K562 (cell line): ENCODE measurements at regions not wholly inside any gene's neighbourhood (a gene's known extent, or its start where the extent isn't known, plus 50 kb on each side); places are given as distances from the start of the nearest gene placed in this dataset.

Experiments
- ATAC-seq: fragments of 200-7000 bp; cut with Tn5 transposase; 3 replicates; pipeline ENCODE4 v1.9.1; 2020; ENCODE audit warnings: moderate library complexity
- BruUV-seq: library from RNA; stranded (reverse); fragments of 400-500 nt; replicated peaks from 2 replicates; lab custom pipeline; 2021; lab: Mats Ljungman, UMichigan
- CTCF ChIA-PET: fragments of 300-600 bp; formaldehyde crosslinking; extraction: SDS; loops from one replicate; lab custom pipeline; 2021; ENCODE audit warnings: low intra/inter-chr PET ratio; lab: Yijun Ruan, JAX
- POLR2A ChIA-PET: fragments of 300-600, 350-650 bp; sonication (Branson Sonifier 250); formaldehyde crosslinking; extraction: SDS; loops from one replicate; lab custom pipeline; 2021; ENCODE audit warnings: antibody characterized with exemption, inconsistent platforms; lab: Yijun Ruan, JAX
- DNase-seq, 4 experiments: peaks; one replicate each; pipeline versions ENCODE4 v3.0.0 to v3.0.0-alpha.2; 2011 to 2018; ENCODE audit warnings: low spot score in 3 of 4, mixed read lengths in 3 of 4; ENCODE audit errors: extremely low read depth in 1 of 4
- FAIRE-seq: peaks from 2 replicates; lab custom pipeline; 2011; peaks lifted over from hg19 to GRCh38; lab: Jason Lieb, UNC
- H2AFZ ChIP-seq: 2 replicates; pipeline ENCODE4 v1.6.0; 2011; ENCODE audit warnings: low read depth, low read length, control low read depth, inconsistent platforms
- H3K27ac ChIP-seq: fragments of 200-600 bp; 3 replicates; pipeline ENCODE4 v1.8.0; 2011; ENCODE audit warnings: low read depth, mild to moderate bottlenecking, control low read depth, inconsistent platforms, low read length, moderate library complexity, mixed read lengths; ENCODE audit errors: extremely low read depth
- H3K27me3 ChIP-seq, 2 experiments: fragments of 300-600 bp in 1 of 2; 2 replicates in 1 of 2; 3 replicates in 1 of 2; pipeline versions ENCODE4 v1.6.0 to v1.8.0; 2011; ENCODE audit warnings: inconsistent platforms in 2 of 2, low read length in 2 of 2, mild to moderate bottlenecking in 1 of 2, mixed read lengths in 1 of 2, moderate library complexity in 1 of 2; ENCODE audit not compliant: control insufficient read depth in 2 of 2, insufficient read depth in 2 of 2
- H3K36me3 ChIP-seq: fragments of 300-600 bp; 3 replicates; pipeline ENCODE4 v1.8.0; 2011; ENCODE audit warnings: mild to moderate bottlenecking, low read length, inconsistent platforms; ENCODE audit not compliant: control insufficient read depth, insufficient read depth
- H3K4me1 ChIP-seq, 2 experiments: fragments of 200-600 bp in 1 of 2; replicated peaks in 1 of 2; 2 replicates in 1 of 2; 3 replicates in 1 of 2; pipeline versions ENCODE4 v1.5.1 to v1.8.0; 2011; ENCODE audit warnings: inconsistent platforms in 2 of 2, low read length in 2 of 2, mild to moderate bottlenecking in 1 of 2, mixed read lengths in 1 of 2, moderate library complexity in 1 of 2; ENCODE audit not compliant: control insufficient read depth in 2 of 2, insufficient read depth in 2 of 2
- H3K4me2 ChIP-seq: 2 replicates; pipeline ENCODE4 v1.6.1; 2011; ENCODE audit warnings: low read length, control low read depth, inconsistent platforms, mixed read lengths; ENCODE audit not compliant: insufficient read depth
- H3K4me3 ChIP-seq: fragments of 200-600 bp; sonication (generic), shearing (Covaris generic); 2 replicates; pipeline ENCODE4 v1.5.1; 2016; ENCODE audit warnings: control low read depth, inconsistent platforms
- H3K79me2 ChIP-seq: fragments of 200-600 bp; 3 replicates; pipeline ENCODE4 v1.8.0; 2011; ENCODE audit warnings: low read length, inconsistent platforms; ENCODE audit not compliant: control insufficient read depth, insufficient read depth
- H3K9ac ChIP-seq, 2 experiments: 2 replicates each; pipeline versions ENCODE4 v1.6.0 to v1.6.1; 2011; ENCODE audit warnings: low read depth in 2 of 2, low read length in 2 of 2, control low read depth in 1 of 2, inconsistent platforms in 1 of 2, mild to moderate bottlenecking in 1 of 2, mixed read lengths in 1 of 2; ENCODE audit not compliant: insufficient read depth in 1 of 2
- H3K9me1 ChIP-seq: one replicate; pipeline ENCODE4 v1.6.0; 2011; ENCODE audit warnings: inconsistent platforms, mild to moderate bottlenecking, low read length, moderate library complexity; ENCODE audit not compliant: control insufficient read depth, insufficient read depth
- H3K9me3 ChIP-seq: replicated peaks from 2 replicates; pipeline ENCODE4 v1.5.1; 2011; ENCODE audit warnings: low read depth, low read length, inconsistent platforms; ENCODE audit not compliant: control insufficient read depth, insufficient read depth
- H4K20me1 ChIP-seq: replicated peaks from 2 replicates; pipeline ENCODE4 v1.6.1; 2011; ENCODE audit warnings: low read length, inconsistent platforms, mixed read lengths; ENCODE audit not compliant: control insufficient read depth, insufficient read depth
- ATF1 ChIP-seq, 2 experiments: fragments of 450-650 bp in 1 of 2; IDR thresholded peaks; 2 replicates each; pipeline ENCODE4 v1.6.1; 2016; ENCODE audit warnings: missing compliant biosample characterization in 1 of 2, missing genetic modification characterization in 1 of 2
- E2F3 ChIP-seq: fragments of 250-450 bp; sonication (Bioruptor Pico); IDR thresholded peaks from 2 replicates; pipeline ENCODE4 v1.4.0; 2020; ENCODE audit warnings: mild to moderate bottlenecking
- ELK1 ChIP-seq: sonication (generic); formaldehyde crosslinking; IDR thresholded peaks from 2 replicates; pipeline ENCODE4 v1.8.1; 2022; ENCODE audit warnings: missing genetic modification reagents
- FOXK1 ChIP-seq: sonication (generic); formaldehyde crosslinking; IDR thresholded peaks from 2 replicates; pipeline ENCODE4 v1.8.0; 2022; ENCODE audit warnings: missing genetic modification reagents, mild to moderate bottlenecking, borderline replicate concordance
- GABPA ChIP-seq: fragments of 200-800 bp; sonication (Bioruptor generic); conservative IDR thresholded peaks from 2 replicates; pipeline ENCODE4 v1.6.1; 2016; ENCODE audit warnings: low read depth, missing genetic modification characterization, missing compliant biosample characterization
- HNRNPK ChIP-seq: fragments of 200-400 bp; formaldehyde crosslinking; IDR thresholded peaks from one replicate; pipeline ENCODE4 v1.6.1; 2018; ENCODE audit warnings: mild to moderate bottlenecking, low read depth, low read length; ENCODE audit not compliant: poor library complexity, severe bottlenecking
- MAFF ChIP-seq: IDR thresholded peaks from 2 replicates; pipeline ENCODE4 v1.6.1; 2012; ENCODE audit warnings: low read length, improper control_type of control experiment
- MECOM ChIP-seq: fragments of 250-450 bp; sonication (Bioruptor Pico); IDR thresholded peaks from 2 replicates; pipeline ENCODE4 v1.8.0; 2022; ENCODE audit warnings: inconsistent platforms
- MEF2A ChIP-seq: IDR thresholded peaks from 2 replicates; pipeline ENCODE4 v1.6.1; 2011; ENCODE audit warnings: low read depth, mild to moderate bottlenecking, low read length, moderate library complexity; ENCODE audit not compliant: control insufficient read depth
- RFX1 ChIP-seq: fragments of 450-650 bp; IDR thresholded peaks from 2 replicates; pipeline ENCODE4 v1.6.1; 2016; ENCODE audit warnings: mild to moderate bottlenecking, moderate library complexity
- SIN3B ChIP-seq: fragments of 450-650 bp; IDR thresholded peaks from 2 replicates; pipeline ENCODE4 v1.6.1; 2017; ENCODE audit warnings: low read depth, mild to moderate bottlenecking, moderate library complexity
- SOX6 ChIP-seq: fragments of 450-650 bp; IDR thresholded peaks from 2 replicates; pipeline ENCODE4 v1.6.1; 2014; ENCODE audit warnings: mild to moderate bottlenecking
- TCFL5 ChIP-seq: fragments of 250-450 bp; sonication (Bioruptor Pico); conservative IDR thresholded peaks from 2 replicates; pipeline ENCODE4 v1.6.1; 2021; ENCODE audit warnings: mild to moderate bottlenecking, moderate library complexity, matching md5 sums
- ZBTB43 ChIP-seq: sonication (generic); formaldehyde crosslinking; IDR thresholded peaks from 2 replicates; pipeline ENCODE4 v1.8.0; 2023; ENCODE audit warnings: mild to moderate bottlenecking, missing genetic modification reagents
- ZNF146 ChIP-seq: IDR thresholded peaks from one replicate; pipeline ENCODE4 v1.6.1; 2018; ENCODE audit warnings: missing compliant biosample characterization; ENCODE audit not compliant: unreplicated experiment
- ZNF449 ChIP-seq: fragments of 250-450 bp; sonication (Bioruptor Pico); IDR thresholded peaks from 2 replicates; pipeline ENCODE4 v1.8.0; 2022; ENCODE audit warnings: moderate library complexity, mild to moderate bottlenecking, inconsistent platforms
- ZNF586 ChIP-seq: fragments of 450-650 bp; formaldehyde crosslinking; conservative IDR thresholded peaks from 2 replicates; pipeline ENCODE4 v1.4.0; 2020; ENCODE audit warnings: mild to moderate bottlenecking, moderate library complexity
- ZNF717 ChIP-seq: fragments of 250-450 bp; sonication (Bioruptor Pico); IDR thresholded peaks from 2 replicates; pipeline ENCODE4 v1.5.0; 2021
- WGBS: fragments of 100-300 bp; shearing (Covaris generic); methylation state at CpG from one replicate; pipeline ENCODE4 v1.1.6; 2016; ENCODE audit warnings: low coverage, mixed read lengths; ENCODE audit not compliant: insufficient coverage; ENCODE audit errors: missing lambda C conversion rate; 5-methylcytosine and 5-hydroxymethylcytosine counted together
- in situ Hi-C: fragments of 300-500 bp; cut with MboI; formaldehyde crosslinking; loops from 4 replicates; pipeline ENCODE4 v1.15.0; 2018; ENCODE audit warnings: inconsistent platforms, mixed read lengths
- intact Hi-C: fragments of 100-400 bp; cut with micrococcal nuclease; formaldehyde crosslinking; loops from 2 replicates; pipeline ENCODE4 v1.14.2; 2022

- TF ChIP-seq ATF1 (CRISPR knock-in tag; IDR thresholded peaks at IDR 0.05), result no peak
- no peak for TF ChIP-seq ATF1 (tag; IDR thresholded peaks at IDR 0.05)
Measured at GRCh38 chr9:78884611-78885150, 587.8 kb downstream of the PSAT1 start (continued).

GRCh38 chr9:78892182-78892581, 595.3 kb downstream of the PSAT1 start:
- Histone ChIP-seq H3K9me3 (no peaks in the 10 kb centered on the region), H3K4me2 (no peak overlapping the region), H2AFZ (no peak overlapping the region), H4K20me1 (no peaks in the 10 kb centered on the region), H3K27me3 (no peaks in the 10 kb centered on the region), H3K9me1 (no peaks in the 10 kb centered on the region), H3K36me3 (no peaks in the 10 kb centered on the region), H3K79me2 (no peaks in the 10 kb centered on the region), H3K4me3 (no peak overlapping the region), H3K4me1 (no peaks in the 10 kb centered on the region), H3K27ac (no peak overlapping the region), H3K9ac (no peak overlapping the region)
- no peak for DNase-seq
- no peak for FAIRE-seq
- 0% methylated on average over 1 of the region's 1 CpG for WGBS
- no peak for ATAC-seq
- CTCF ChIA-PET, result no interaction called here
- POLR2A ChIA-PET, result no interaction called here
- TF ChIP-seq GABPA (tag) (no peak), FOXK1 (CRISPR knock-in tag) (no peak), SOX6 (no peak), ZNF717 (no peak), MAFF (no peak), SIN3B (no peak), ZNF586 (CRISPR knock-in tag) (no peak), RFX1 (no peak), ZBTB43 (CRISPR knock-in tag) (no peak), MECOM (CRISPR knock-in tag) (no peak), ELK1 (CRISPR knock-in tag) (no peak), ZNF146 (no peak), TCFL5 (CRISPR knock-in tag) (no peak), MEF2A (no peak), ZNF449 (CRISPR knock-in tag) (no peak), E2F3 (CRISPR knock-in tag) (no peak), HNRNPK (no peak)
- BruUV-seq, result no TSS peak
- intact Hi-C loops (no loop called here), in situ Hi-C loops (no loop called here)
